ENCODE measurements at regions not wholly inside any gene's neighbourhood (a gene's known extent, or its start where the extent isn't known, plus 50 kb on each side); places are given as distances from the start of the nearest gene placed in this dataset.

GRCh38 chr2:157933160-157933920 is 57.2 kb upstream of the ACVR1 start:
- TF ChIP-seq, protein P1, sequence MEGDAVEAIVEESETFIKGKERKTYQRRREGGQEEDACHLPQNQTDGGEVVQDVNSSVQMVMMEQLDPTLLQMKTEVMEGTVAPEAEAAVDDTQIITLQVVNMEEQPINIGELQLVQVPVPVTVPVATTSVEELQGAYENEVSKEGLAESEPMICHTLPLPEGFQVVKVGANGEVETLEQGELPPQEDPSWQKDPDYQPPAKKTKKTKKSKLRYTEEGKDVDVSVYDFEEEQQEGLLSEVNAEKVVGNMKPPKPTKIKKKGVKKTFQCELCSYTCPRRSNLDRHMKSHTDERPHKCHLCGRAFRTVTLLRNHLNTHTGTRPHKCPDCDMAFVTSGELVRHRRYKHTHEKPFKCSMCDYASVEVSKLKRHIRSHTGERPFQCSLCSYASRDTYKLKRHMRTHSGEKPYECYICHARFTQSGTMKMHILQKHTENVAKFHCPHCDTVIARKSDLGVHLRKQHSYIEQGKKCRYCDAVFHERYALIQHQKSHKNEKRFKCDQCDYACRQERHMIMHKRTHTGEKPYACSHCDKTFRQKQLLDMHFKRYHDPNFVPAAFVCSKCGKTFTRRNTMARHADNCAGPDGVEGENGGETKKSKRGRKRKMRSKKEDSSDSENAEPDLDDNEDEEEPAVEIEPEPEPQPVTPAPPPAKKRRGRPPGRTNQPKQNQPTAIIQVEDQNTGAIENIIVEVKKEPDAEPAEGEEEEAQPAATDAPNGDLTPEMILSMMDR (IDR thresholded peaks at IDR 0.05): no peak
- no peak for TF ChIP-seq POLR2AphosphoS5 (IDR thresholded peaks at IDR 0.05)

All from prostate gland (tissue), 2 donors.